Activated CD8-positive, alpha-beta memory T cell treated with anti-CD3 and anti-CD28 coated beads, Interleukin-2, amount 50 U/mL, for 24 hours (primary cell): ENCODE measurements at regions not wholly inside any gene's neighbourhood (a gene's known extent, or its start where the extent isn't known, plus 50 kb on each side); places are given as distances from the start of the nearest gene placed in this dataset.

Experiments used
- DNase-seq: peaks from one replicate; pipeline ENCODE4 v3.0.0-alpha.2; 2020; ENCODE audit errors: extremely low read depth

DNA sequence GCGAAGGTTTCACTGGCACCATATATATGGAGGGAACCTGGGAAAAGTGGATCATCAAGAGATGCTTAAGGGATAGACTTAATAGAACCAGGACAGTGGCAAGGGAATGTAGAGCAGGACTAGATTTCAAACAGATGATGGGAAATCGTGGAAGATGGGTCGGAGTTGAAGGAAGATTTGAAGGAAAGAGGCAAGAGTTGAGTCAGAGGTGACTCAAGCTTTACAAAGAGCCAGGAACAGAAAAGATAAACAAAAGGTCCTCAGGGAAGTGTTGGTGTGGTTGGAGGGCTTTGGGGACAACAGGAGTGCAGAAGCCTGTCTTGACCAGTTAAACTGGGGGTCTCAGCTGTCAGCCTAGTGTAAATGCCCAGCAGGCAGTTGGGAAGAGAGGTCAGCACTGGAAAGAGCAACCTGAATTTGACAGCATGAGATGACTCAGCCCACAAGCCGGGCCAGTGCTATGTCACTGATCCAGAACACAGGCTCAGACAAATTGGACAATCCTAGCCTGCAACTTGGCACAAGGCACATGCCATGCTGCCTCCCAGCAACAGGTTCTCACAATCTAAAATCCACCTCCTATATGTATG, 230.5 kb downstream of the IDS start:
- DNase-seq: no peak

DNA sequence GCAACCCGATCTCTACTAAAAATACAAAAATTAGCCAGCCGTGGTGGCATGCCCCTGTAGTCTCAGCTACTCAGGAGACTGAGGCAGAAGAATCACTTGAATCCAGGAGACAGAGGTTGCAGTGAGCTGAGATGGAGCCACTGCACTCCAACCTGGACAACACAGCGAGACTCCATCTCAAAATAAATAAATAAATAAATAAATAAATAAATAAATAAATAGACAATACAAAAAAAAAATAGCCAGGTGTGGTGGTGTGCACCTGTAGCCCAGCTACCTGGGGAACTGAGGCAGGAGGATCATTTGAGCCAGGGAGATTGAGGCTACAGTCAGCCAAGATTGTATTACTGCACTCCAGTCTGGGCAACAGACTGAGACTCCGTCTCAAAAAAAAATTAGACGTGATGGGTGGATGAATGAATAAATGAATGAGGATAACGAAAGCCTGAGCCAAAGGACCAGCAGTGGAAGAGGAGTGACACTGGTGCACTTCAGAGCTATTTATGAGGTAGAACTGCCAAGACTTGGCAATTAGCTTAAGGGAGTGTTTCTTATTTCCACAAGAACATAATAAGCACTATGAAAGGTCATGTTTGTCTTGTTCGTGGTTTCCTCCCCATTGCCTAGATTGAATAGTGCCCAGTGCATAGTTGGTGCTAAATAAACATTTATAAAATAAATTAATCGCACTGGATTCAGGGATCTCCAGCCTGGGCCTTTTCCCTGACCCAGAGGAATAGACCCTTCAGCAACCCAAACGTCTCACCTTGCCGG, 232.2 kb downstream of the IDS start:
- no peak for DNase-seq

DNA sequence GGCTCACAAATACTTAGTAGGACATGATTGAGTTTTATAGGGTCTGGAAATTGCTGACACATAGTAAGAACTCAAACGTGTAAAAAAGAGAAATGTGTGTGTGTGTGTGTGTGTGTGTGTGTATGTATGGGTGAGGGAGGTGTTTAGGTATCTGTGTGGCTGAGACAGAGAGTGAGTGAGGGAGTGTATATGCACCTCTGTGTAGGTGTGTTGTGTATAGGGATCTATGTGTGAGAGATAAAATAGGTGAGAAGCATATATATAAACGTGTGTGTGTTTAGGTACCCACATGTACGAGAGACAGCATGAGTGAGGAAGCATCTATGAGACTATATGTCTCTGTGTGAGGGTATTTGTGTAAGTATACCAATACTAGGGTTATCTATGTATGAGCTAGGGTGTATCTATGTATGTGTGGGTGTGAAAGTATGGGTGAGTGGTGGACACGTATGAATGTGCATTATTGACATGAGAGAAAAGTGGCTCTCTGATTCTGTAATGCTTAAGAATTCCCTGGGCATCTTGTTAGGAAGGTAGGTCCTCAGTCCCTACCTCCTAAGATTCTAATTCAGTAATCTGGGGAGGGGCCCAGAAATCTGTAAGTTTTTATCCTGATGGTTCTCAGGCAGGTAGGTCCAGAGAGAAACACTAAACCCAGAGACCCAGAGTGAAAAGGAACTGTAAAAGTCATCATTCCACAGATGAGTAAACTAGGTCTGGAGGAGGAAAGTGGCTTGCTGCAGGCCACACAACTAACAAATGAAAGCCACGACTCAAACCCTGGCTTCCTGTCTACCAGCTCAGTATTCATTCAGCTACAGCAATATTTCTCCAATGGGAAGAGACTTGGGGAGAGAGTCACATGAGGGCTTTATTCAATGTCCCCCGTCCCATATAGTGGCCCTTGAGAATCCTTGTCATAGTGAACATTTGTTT, 237.0 kb downstream of the IDS start:
- no peak for DNase-seq

DNA sequence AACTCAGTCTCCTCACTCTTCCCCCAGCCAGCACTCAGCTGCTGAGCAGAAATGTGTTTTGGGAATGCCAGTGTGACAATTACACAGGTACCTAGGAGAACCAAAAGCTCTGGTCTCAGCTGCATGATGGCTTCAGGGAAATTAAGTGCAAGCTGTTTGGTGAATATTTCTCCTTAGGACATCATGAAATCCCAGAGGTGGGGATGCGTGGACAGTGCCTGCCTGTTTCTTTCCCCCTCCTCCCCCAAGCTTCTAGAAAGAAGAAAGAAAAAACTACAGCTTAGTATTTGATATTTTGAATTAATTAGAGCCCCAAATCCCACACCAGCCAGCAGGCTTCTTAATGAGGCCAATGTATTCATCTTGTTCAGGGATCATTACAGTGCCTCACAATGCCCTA, 243.0 kb downstream of the IDS start:
- no peak for DNase-seq

DNA sequence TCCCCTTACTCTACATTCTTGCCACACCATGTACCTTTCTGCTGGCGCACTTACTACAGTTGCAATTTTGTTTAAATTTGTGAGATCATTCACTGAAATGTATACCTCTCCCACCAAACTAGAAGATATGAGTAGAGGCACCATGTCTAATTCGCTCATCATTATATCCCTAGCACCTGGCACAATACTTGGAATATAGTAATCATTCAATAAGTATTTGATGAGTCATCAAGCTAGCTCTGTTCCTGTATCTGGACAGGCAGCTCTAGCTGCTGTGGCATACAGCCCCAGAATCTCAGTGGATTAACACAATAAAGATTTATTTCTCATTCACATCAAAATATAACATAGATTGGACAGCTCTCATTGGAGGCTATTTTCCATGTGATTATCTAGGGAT, 245.9 kb downstream of the IDS start:
- no peak for DNase-seq

DNA sequence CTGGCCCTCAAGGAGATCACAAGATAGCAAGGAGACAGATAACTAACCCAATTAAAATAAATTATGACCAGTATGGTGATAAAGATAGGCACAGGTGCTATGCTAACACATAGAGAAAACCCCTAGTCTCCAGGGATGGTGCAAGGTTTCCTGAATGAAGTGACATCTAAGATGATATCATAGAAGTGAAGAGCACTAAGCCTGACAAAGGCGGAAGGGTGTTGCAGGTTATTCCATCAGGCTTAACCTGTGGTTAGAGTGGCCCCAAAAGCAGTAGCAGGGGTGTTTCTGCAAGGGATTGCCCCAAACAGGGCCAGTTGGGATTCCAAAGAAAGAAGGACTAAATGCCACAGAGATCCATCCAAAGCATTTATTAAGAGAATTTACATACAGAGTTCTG, 249.2 kb downstream of the IDS start:
- DNase-seq: no peak

DNA sequence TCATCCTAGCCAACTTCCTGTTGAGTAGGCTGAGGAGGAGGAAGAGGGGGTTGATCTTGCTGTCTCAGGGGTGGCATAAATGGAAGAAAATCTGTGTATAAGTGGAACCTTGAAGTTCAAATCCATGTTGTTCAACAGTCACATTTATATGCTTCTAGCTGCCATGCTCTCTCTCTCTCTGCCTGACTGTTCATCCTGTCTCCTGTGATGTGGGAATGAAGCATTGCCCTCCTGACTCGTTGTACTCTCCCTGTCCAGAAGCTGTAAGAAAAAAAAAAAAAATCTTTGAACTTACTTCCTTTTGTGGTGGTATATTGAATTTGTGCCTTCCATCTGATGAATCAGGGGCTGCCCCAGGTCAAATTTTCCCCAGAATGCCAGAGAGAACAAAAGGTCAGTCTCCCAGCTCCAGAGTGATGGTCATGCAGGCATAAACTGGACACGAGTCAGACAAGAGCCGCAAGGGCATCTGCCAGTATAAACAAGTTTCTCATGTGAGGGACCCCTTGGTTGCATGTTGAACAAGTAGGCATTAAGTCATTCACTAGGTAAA, 257.0 kb downstream of the IDS start:
- no peak for DNase-seq

DNA sequence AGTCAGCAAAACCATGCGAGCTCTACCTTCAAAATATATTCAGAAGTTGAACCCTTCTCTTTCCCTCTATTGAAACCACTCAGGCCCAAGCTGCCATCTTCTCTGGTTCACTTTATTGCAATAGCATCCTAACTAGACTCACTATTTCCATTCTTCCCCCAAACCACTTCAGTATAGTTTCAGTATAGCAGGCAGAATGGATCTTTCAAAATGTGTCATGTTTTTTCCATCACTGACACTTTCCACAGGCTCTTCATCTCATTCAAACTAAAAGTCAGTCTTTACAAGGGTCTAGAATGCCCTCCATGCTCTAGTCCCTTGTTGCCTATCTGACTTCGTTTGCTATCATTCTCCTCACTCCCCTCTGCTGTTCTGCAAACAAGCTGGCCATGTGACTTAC, 274.4 kb downstream of the IDS start:
- no peak for DNase-seq

DNA sequence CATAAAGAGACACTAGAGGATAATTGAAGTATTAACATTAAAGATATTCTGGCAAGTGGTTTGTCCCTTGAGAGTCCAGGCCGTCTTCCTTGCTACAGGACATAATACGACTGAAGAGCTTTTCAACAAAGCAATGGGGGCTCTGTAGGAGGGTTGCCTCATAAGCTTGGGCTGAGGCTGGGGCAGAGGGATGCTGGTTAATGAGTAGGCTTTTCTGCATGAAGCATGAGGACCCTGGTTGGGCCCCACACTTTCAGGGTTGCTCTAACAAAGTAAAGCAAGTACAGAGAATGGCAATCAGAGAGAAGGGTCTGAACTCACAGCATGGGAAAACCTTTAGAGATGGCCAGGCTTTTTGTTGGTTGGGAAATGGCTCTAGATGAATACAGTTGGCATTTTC, 281.3 kb downstream of the IDS start:
- DNase-seq: no peak

DNA sequence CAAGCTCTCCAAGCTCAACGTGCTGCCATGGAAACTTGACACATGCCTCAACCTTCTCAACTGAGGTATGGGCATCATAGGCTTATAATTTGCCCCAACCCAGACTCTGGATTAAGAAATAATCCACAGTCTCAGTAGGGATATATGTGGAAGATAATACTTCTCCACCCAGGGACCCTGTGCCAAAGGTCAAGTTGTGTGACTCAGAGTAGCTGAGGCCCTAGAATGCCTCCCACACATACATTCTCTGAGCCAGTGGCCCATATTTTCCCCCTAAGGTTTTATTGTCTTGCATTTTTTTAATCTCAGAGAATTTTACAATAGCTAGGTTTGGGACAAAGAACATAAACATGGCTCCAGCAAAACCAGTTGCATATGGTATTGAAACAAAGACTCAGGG, 283.1 kb downstream of the IDS start:
- no peak for DNase-seq

DNA sequence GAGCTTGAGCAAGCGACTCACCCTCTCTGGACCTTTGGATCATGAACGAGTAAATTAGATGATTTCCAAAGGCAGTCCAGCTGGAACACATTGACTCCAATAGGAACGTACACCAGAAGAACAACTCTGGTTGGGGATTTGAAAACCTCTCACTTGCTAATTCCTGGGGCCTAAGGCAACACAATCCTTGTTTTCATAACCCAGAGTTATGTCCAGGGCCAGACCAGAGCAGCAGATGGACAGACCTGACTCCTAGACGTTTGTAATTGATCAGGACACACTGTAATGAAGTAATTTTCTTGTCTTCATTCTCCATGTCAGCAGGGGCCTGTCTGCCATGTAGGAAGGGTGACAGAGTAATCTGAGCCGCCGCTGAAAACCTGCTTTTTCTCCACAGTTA, 283.9 kb downstream of the IDS start:
- no peak for DNase-seq

DNA sequence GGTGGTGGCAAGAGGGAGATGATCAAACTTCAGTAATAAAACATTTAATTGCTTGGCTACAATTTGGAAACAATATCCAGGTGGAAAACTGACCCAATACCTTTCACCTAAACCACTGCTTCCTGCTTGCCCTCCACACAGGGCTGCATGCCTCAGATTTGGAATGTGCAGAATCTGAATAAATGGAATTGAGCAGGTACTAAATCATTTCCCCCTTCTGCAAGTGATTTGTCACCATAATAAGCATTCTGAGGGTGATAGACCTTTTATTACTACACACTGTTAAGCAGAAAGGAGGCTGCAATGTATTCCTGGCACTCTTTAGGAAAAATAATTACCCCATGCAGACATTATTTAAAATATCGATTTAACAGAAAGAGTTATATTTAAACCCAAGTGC, 291.8 kb downstream of the IDS start:
- no peak for DNase-seq

DNA sequence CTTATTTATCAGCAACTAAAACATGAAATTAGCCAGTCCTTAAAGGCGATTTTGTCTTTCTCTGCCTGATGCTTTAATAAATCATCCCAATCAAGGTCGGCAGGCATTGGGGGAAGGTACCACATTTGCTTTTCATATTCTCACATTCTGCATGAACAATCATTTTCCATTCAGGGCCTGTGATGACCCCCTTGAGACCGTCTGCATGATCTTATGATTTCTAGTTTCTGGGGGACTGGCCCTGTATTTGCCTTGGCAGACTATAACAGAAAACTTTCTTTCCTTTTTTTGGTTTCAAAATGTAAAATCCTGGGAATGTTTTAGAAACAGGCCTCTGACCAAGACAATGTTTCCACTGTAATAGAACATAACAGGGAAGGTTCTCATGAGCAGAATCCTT, 296.8 kb downstream of the IDS start:
- DNase-seq: no peak

DNA sequence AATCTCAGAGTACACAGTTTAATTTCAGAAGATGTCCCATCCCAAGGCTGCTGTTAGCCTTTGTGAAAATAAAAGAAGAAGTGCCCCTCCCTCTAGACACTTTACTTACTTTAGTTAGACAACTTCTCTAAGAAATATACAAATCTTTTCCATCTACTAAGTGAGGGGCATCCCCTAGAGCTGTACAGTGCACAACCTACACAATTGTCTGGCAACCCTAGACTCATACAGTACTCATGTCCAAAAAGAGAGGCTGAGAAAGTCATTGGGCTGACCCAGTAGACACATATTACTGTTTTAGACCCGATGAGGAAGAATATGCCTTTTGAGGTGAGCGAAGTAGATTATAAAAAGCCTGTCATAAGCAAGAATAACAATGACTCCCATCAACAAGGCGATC, 297.6 kb downstream of the IDS start:
- no peak for DNase-seq

DNA sequence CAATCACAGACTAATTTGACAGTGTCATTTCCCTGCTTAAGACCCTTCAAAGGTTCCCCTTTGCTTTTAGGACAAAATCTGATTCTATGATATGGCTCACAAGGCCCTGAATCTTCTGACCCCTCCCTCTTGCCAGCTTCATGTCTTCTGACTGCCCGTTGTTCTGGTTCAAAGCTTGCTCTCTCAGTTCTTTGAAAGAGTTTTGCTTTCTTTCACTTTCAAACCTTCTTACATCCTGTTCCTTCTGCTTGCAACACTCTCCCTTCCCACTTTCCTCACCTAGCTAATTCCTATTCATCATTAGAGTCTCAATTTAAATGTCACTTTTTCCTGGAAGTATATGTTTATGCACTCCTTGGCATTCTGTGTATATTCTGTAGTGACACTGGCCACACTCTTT, 299.2 kb downstream of the IDS start:
- no peak for DNase-seq

DNA sequence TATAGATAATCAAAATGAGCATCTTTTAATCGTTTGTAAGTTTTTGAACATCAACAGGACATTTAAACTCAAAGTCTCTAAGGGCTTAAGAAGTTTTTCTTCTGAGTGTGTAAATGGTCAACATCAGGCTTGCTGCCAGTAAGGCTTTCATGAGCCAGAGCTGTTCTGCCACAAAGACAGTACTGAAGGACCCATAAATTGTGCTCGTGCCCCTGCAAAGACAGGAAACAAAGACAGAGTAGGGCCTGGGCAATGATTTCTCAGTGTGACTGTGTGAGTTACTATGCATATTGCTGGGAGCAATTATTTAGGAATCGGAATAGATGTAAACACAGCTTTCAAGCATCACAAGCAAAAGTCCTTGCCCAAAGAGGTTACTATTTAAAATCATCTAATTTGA, 300.0 kb downstream of the IDS start:
- DNase-seq: no peak

DNA sequence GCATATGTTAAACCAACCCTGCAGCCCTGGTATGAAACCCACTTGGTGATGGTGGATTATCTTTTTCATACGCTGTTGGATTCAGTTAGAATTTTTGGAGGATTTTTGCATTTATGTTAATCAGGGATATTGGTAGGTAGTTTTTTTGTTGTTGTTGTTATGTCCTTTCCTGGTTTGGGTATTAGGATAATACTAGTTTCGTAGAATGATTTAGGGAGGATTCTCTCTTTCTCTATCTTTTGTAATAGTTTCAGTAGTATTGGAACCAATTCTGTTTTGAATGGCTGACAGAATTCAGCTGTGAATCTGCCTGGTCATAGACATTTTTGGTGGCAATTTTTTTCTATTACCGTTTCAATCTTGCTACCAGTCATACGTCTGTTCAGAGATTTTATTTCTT, 305.4 kb downstream of the IDS start:
- DNase-seq: no peak

DNA sequence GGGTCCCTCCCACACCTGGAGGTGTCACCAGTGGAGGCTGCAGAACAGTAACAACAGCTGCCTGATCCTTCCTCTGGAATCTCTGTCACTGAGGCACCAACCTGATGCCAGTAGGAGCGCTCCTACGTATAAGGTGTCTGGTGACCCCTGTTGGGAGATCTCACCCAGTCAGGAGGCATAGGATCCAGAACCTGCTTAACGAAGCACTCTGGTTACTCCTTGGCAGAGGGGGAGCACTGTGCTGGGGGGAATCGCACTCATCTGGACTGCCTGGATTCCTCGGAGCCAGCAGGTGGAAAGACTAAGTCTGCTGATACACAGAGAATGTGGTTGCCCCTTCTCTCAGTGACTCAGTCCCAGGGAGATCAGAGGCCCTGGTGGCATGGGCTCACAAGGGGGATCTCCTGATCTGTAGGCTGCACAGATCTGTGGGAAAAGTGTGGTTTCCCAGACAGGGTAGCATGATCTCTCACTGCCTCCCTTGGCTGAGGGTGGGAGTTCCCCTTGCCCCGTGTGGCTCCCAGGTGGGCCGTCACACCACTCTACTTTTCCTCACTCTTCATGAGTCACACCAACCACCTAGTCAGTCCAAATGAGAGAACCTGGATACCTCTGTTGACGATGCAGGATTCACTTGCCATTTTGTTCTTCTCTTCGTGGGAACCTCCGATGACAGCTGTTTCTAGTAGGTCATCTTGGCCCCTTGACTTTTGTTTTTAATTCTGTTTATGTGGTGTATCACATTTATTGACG, 305.9 kb downstream of the IDS start:
- no peak for DNase-seq

DNA sequence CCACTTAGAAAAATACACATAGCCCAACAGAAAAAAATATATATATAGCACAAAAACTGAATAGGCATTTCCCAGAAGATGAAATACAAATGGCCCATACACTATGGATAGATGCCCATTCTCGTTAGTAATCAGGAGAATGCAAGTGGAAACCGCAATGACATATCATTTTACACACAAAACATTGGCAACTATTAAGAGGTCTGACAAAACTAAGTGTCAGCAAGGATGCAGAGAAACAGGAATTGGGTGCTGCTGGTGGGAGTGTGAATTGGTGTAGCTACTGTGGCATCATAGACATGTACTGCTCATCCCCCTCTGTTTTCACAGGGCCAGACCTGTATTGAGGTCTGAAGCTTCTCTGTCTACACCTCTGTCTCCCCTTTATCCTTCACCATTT, 320.0 kb downstream of the IDS start:
- no peak for DNase-seq

DNA sequence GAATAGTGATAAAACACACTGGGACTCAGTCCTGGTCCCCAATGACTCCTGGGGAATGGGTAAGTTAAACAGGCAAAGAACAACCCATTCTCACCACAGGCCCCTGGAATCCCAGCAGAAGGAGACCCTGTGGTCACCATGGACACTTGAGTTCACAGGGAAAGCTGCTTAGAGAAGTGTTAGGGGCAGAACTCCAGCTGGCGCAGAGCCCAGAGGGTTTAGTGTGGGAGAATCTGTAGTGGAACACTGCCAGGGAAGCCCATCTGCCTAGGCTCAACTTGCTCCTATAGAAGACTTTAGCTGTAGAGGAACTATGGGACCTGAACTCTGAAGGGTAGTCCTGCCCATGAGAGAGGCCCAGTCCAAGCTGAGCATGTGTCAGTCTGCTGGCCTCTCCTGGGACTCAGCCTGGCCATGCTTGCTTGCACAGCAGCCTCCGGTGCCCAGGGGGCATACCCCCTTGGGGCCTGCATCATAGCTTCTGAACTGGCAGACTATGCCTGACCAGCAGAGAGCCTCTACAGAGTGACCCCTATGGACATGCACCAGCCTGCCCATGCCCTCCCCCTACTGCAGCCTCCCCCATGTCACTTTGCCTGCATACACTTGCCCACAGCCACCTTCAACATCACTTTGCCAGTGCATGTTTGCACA, 343.5 kb downstream of the IDS start:
- DNase-seq: no peak

DNA sequence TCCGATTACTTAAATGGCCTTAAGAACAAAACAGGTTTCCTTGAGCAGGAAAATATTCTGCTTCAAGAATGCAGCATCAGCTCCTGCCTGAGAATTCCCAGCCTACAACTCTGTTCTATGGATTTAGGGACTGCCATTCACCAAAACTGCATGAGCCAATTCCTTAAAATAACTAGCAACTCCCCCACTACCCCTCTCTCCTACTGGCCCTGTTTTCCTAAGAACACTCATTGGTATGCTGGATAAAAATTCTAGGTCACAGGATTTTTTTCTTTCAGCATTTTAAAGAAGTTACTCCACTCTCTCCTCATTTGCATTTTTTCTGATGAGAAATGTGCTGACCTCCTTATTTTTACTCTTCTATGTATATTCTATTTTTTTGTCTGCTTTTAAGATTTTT, 347.1 kb downstream of the IDS start:
- no peak for DNase-seq
